Left kidney (tissue), 1 donor: ENCODE measurements at regions not wholly inside any gene's neighbourhood (a gene's known extent, or its start where the extent isn't known, plus 50 kb on each side); places are given as distances from the start of the nearest gene placed in this dataset.

Experiments
- DNase-seq: peaks from one replicate; pipeline ENCODE4 v3.0.0-alpha.2; 2013

DNA sequence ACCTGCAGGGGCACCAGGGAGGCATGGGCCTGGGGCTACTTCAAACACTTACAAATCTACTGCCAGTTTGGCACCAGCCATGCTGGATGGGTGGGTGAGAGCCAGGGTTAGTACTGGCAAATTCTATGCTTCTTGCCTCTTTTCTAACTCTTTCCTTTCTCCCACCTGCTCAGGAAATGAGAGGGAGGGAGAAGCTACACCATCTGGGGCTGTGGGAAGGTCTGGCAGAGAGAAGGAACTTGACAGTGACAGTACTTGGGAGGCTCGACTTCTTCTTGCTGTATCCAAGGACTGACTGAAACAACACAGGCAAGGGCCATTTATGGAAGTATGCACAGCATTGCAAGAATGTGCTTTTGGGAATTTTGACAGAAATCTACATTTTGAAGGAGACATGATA, 149.6 kb upstream of the DYRK2 start:
- DNase-seq, result no peak

DNA sequence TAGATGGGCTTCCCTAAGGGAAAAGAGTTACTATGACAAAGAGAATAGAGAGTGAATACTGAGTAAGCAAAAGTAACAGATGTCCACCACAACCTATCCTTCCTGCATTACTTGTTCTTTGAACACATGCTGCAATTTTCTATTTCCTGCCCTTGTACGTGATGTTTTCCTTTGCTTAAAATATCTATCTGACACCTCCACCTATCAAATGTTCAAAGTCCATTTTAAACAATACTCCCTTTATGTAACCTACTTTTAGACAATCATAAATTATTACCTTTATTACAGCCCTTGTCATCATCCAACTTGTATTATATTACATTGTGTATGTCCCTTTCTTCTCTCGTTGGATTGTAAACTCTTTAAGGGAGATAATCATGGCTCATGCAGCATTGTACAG, 147.2 kb upstream of the DYRK2 start:
- no peak for DNase-seq

DNA sequence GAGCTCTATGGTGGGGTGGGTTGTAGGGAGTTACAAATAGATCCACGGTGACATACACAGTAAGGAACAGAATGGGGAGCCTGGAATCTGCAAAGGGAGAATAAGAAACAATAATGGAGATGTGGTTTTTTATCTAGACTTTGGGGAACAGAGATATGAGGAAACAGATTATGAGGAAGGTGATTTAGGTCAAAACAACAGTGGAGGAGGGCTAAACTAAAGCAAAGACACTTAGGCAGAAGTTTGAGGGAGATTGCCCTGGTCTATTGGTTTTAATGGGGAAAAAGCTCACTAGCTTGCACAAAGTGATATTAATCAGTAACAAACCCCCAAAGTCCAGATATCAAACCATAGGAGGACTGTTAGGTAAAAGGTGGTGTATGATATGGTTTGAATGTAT, 144.5 kb upstream of the DYRK2 start:
- no peak for DNase-seq

DNA sequence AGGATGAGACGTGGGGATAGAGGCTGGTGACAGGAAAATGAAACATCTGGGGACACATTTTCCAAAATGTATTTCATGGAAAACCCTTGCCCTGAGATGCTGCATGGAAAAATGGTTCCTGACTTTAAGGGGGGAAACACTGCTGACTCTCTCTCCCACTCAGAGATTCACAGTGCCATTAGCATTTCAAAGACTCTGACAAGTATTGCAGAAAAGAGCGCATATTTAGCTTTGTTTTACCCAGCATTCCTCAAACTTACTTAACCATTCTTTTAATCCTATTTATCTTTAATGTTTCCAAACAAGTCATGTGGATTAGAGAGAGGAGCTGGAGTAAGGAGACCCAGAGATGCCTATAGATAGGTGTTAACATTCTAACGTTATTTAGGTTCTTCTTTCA, 141.8 kb upstream of the DYRK2 start:
- DNase-seq, result no peak

DNA sequence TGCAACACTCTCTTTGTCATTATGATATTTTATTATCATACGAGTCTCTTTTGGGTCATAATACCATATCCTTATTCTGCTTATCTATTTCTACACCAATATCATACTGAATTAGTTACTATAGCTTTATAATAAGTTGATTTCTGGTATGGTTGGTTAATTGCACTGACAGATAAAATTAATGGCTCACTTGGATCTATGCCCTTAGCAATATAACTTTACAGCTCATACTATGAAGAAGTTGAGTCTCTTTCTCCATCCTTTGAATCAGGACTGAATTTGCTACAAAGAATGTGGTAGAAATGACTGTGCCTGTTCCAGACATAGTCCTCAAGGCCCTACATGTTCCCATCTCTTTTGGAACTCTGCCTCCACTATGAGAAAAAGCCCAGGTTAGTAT, 139.7 kb upstream of the DYRK2 start:
- DNase-seq, result no peak

DNA sequence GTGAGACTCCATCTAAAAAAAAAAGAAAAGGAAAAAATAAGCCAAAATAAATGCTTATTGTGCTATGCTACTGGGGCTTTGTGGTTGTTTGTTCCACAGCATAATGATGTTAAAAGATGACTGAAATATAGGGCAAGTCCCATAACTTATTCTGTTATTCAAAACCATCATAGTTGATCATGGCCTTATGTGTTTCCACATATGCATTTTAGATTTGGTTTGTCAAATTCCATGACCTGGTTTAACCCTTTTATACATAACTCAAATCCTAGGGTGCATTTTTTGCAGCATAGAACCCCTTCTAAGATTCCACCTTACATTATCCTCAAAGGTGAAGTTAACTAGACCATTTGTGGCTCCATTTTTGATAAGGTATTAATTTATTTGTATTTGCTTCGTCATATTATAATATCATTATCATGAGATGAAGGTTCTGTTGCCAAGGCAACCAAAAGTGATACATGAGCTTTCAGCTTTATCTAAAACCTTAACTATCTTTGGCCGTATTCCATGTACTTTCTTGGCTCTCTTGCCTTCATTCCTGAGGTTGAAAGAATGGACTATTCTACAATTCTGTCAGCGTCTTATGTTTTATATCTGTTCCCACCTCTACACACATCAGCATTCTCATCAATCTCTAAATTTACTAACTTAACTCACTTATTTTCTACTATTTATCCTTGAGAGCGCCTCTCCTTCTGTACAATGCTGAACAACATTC, 138.7 kb upstream of the DYRK2 start:
- no peak for DNase-seq

DNA sequence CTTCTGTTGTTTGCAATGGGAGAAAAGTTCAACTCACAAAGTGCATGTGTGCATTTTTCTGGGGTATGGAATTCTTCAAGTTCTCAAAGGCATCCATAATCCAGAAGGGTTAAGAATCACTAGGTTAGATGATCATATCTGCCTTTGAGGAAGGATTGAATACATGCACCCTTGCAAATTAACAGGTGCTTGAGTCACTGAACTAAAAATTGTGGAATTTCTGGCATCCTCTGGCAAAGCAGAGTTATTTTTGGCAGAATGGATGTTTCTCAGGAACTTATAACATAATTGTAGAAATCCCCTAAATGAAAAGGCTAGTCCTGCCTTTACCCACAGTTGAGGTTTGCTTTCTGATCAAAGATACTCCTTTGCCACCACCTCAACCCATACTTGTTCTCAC, 136.5 kb upstream of the DYRK2 start:
- DNase-seq, result no peak

GRCh38 chr12:67514502-67514901, 134.0 kb upstream of the DYRK2 start:
- no peak for DNase-seq

DNA sequence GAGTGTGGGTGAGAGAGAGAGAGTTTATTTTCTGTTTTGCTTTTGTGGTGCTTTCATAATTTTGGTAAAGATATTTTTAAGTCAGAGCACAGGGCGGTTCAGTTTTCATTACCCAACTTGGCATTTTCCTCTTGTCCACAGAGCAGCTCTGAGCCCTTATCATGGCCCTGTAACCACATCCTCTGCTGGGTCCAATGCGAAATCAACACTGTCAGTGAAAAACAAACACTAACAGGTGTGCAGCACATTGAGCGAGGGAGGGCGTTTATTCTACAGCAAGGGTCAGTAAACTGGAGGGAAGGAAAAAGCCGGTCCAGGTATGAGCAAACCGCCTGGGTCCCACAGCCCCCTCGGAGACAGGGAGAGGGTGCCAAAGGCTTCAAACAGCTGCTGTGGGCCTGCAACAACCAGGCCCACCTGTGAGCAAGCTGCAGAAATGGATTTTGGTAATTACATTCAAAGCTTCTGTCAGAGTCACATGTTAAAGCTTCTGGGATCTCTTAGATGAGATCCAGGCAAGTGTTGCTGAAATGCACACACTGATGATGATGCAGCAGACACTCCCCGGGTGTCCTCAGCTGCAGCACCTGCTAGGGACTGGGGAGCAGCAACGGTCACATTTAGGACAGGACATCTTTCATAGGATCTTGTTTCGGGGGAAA, 132.7 kb upstream of the DYRK2 start:
- no peak for DNase-seq

GRCh38 chr12:67517181-67517887, 131.2 kb upstream of the DYRK2 start:
- no peak for DNase-seq

GRCh38 chr12:67519484-67520433, 128.8 kb upstream of the DYRK2 start:
- DNase-seq, result no peak

DNA sequence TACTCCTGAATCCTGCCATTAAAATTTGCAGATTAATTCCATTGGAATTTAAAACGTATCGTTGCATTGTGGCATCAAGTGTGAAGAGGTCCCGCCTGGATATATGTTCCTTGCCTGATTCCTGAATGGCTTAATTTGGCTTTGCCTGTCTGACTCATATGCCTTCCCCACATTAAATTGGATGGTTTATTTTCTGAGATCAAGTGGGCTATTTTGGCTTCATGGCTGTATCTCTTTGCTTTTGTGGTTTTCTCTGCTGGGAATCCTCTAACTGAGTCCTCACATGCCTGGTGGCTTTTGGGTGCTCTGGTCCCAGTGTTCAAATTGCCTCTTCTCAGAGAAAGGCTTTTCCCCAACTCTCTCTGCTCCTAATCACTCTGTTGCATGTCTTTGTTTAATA, 127.9 kb upstream of the DYRK2 start:
- DNase-seq, result no peak

DNA sequence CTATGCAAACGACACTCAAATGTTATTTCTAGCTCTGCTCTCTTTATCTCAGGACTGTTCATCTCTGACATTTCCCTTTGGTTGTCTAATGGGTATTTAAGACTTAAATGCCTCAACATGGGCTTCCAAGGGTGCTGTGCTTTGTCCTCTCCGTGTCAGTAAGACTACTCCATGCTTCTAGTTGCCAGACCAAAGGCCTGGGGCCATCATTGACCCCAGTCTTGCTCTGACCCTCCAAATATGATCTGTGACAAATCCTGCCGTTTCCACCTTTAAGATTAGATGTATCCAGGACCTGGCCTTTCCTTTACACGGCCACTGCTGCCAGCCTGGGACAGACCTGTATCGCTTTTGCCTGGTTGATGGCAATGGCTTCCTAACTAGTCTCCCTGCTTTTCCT, 126.3 kb upstream of the DYRK2 start:
- no peak for DNase-seq

- DNase-seq, result no peak
These were observed 125.0 kb upstream of the DYRK2 start for GRCh38 chr12:67523538-67523937.

DNA sequence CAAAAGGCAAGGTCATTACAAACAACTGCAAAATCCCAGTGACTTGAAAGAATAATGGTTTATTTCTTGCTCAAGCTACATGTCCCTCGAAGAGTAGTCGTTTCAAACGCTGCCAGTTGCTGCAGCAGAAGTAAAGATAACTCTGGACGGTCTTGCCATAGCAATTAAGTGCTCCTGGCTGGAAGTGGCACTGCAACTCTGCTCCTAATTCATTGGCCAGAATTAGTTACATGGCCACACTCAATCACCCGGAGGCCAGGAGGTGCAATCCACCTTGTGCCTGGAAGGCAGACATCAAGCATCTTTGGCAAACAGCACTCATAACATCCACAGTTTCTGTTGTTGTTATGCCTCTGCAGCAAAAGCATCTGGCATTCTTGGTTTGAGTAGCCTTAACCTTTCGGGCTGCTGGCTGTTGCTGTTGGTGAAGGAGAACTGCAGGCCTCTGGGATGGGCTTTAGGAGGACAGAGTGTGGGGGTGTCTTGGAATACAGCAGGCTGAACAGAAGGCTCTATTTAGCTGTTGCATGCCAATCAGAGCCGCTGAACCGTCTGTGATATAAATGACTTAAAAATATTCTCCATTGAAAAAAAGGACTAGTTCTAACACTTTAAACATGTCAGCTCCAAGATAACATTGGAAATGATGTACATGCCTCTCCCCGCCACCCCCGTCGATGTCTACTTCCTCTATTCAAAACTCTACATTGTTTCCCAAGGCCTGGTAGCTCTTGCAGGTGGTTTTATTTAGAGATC, 123.5 kb upstream of the DYRK2 start:
- DNase-seq, result no peak

GRCh38 chr12:67525617-67525884, 123.0 kb upstream of the DYRK2 start:
- DNase-seq, result no peak

GRCh38 chr12:67526129-67526528, 122.4 kb upstream of the DYRK2 start:
- DNase-seq, result no peak

GRCh38 chr12:67531051-67531450, 117.5 kb upstream of the DYRK2 start:
- no peak for DNase-seq

DNA sequence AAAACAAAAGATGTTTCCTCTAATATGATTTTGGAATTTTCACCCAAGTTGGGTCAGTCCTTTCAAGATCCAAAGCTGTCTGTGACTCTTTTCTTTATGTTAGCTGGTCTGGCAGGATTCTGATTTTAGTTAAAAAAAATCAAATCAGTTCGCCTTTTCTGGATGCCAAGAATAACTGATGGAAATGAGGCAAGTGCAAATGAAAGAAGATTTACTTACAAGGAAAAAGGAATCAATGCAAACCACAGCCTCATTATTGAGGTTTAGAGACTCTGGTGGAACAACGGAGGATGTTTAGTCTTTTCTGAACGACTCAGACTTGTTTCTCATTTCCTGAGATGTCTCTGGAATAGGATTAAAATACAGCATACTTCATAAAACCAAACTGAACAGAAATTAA, 117.0 kb upstream of the DYRK2 start:
- DNase-seq, result no peak

DNA sequence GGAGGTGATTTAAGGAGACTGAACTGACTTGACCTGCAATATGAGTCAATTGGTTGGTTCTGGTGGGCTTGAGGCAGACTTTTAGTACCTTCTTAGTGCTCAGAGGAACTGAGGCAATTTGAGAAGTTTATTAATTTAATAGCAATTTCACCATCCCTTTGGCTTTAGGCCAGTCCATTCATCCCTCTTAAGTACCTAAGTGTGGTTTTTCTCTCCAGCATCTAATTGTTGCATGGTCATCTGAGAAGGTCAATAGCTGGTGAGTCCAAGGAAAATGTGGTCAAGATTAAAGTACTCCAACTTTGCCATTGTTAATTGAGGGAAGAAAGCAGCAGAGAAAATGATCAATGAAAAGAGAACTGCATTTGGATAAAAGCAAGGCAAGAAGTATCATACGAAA, 115.4 kb upstream of the DYRK2 start:
- no peak for DNase-seq

GRCh38 chr12:67534046-67534445, 114.5 kb upstream of the DYRK2 start:
- DNase-seq, result no peak

DNA sequence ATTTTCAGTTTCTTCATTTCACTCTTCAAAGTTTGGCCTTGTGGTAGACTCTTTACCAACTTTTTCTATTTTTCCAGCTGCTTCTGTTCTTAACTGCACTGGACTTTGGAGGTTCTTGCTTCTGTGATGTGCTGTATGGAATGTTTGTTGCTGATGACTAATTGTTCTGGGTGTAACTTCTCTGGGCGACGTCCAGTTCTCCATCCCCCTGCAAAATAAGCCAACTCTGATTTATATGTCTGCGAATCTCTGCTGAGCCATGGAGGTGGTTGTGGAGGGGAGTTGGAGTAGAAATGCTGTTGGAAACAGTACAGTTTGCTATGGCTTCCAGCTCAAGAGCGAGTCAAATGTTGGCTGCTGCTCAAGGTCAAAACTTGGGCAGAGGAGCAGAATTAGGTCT, 113.9 kb upstream of the DYRK2 start:
- DNase-seq, result no peak
